ENCODE measurements at regions not wholly inside any gene's neighbourhood (a gene's known extent, or its start where the extent isn't known, plus 50 kb on each side); places are given as distances from the start of the nearest gene placed in this dataset.

DNA sequence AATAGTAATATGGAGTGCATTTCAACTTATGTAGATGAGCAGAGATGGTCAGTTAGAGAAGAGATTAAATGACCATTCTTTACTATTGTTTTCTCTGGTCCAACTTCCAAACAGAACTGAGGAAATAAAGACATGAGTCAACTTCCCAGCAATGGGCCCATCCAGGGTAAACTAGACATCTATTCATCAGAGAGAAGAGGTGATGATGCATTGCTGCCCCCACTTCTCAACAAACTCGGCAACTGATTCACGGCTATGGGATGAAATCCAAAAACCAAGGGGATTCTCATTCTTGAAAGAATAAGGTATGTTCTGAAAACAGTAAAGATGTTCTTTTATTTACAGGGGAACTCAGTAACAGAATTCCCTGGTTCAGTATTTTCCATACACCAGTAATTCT, 190.7 kb downstream of the RDH14 start:
- Mint-ChIP-seq H3K27me3 (ENCODE audit: low read depth) (no peaks in the 10 kb centered on the region), H3K4me3 (no peak overlapping the region), H3K36me3 (ENCODE audit: insufficient read depth in 1 of 3, low read depth in 3 of 3) (no peaks in the 10 kb centered on the region), H3K27ac (no peak overlapping the region), H3K9me3 (no peaks in the 10 kb centered on the region), H3K4me1 (no peaks in the 10 kb centered on the region)
- H3K9ac ChIP-seq (ENCODE audit: extremely low read depth, insufficient read length, low read length) = no peak overlapping the region
- no peak overlapping the region for H2BK15ac ChIP-seq (ENCODE audit: low read depth, low read length)
- no peak overlapping the region for H3K4me2 ChIP-seq (ENCODE audit: insufficient read depth, insufficient read length, low read length)
- WGBS (ENCODE audit: extremely low coverage, insufficient read length, low lambda C conversion rate) = no CpG with 5 or more reads among the region's 2 CpGs
- H2AFZ ChIP-seq (ENCODE audit: low read length) = no peak overlapping the region
- DNase-seq = no peak
- no peaks in the 10 kb centered on the region for H3K9me3 ChIP-seq (ENCODE audit: control insufficient read depth, low read depth, low read length)
- H4K8ac ChIP-seq (replicated peaks; ENCODE audit: insufficient read length, low read depth, low read length) = no peak overlapping the region
- H3T11ph ChIP-seq (ENCODE audit: low read length) = no peak overlapping the region
- H3K23me2 ChIP-seq (ENCODE audit: insufficient read length, low read depth, low read length, poor library complexity, severe bottlenecking) = no peaks in the 10 kb centered on the region
- H3K27ac ChIP-seq (ENCODE audit: insufficient read length, low read depth, low read length) = no peak overlapping the region
- H3K27me3 ChIP-seq (ENCODE audit: insufficient read depth, low read length) = no peaks in the 10 kb centered on the region
- H3K18ac ChIP-seq (ENCODE audit: insufficient read length, low read depth, low read length) = no peak overlapping the region
- TF ChIP-seq, protein P1, sequence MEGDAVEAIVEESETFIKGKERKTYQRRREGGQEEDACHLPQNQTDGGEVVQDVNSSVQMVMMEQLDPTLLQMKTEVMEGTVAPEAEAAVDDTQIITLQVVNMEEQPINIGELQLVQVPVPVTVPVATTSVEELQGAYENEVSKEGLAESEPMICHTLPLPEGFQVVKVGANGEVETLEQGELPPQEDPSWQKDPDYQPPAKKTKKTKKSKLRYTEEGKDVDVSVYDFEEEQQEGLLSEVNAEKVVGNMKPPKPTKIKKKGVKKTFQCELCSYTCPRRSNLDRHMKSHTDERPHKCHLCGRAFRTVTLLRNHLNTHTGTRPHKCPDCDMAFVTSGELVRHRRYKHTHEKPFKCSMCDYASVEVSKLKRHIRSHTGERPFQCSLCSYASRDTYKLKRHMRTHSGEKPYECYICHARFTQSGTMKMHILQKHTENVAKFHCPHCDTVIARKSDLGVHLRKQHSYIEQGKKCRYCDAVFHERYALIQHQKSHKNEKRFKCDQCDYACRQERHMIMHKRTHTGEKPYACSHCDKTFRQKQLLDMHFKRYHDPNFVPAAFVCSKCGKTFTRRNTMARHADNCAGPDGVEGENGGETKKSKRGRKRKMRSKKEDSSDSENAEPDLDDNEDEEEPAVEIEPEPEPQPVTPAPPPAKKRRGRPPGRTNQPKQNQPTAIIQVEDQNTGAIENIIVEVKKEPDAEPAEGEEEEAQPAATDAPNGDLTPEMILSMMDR (conservative IDR thresholded peaks at IDR 0.05) = no peak
- H2BK120ac ChIP-seq (ENCODE audit: low read depth, low read length, poor library complexity, severe bottlenecking) = no peak overlapping the region
- no peak overlapping the region for H2BK5ac ChIP-seq (ENCODE audit: insufficient read length, low read length)
- no peaks in the 10 kb centered on the region for H3K79me2 ChIP-seq (ENCODE audit: insufficient read depth, low read length)
- no peaks in the 10 kb centered on the region for H3K79me1 ChIP-seq (ENCODE audit: insufficient read depth, low read depth, low read length, poor library complexity, severe bottlenecking)
- no peak overlapping the region for H3K23ac ChIP-seq (ENCODE audit: insufficient read length, low read depth, low read length)
- H3K14ac ChIP-seq (ENCODE audit: insufficient read depth, low read length) = no peak overlapping the region
- no peak overlapping the region for H2BK12ac ChIP-seq (ENCODE audit: insufficient read length, low read depth, low read length)
- H4K20me1 ChIP-seq (ENCODE audit: control insufficient read depth, insufficient read depth, insufficient read length) = no peaks in the 10 kb centered on the region
- H2BK20ac ChIP-seq (ENCODE audit: low read depth, low read length, poor library complexity, severe bottlenecking) = no peak overlapping the region
- H3K4ac ChIP-seq (ENCODE audit: low read depth, low read length) = no peak overlapping the region
- no peak overlapping the region for H3K56ac ChIP-seq (ENCODE audit: insufficient read length, low read depth, low read length)
- H4K5ac ChIP-seq (ENCODE audit: insufficient read length, low read depth, low read length) = no peak overlapping the region
- no peaks in the 10 kb centered on the region for H3K4me1 ChIP-seq (ENCODE audit: insufficient read depth, low read length)
- H4K91ac ChIP-seq (ENCODE audit: insufficient read length, low read depth, low read length) = no peak overlapping the region
- no peak overlapping the region for H2AK5ac ChIP-seq (ENCODE audit: insufficient read length, low read length)
